K562 (cell line): ENCODE measurements at regions not wholly inside any gene's neighbourhood (a gene's known extent, or its start where the extent isn't known, plus 50 kb on each side); places are given as distances from the start of the nearest gene placed in this dataset.

ENCODE experiments used
- ATAC-seq: fragments of 200-7000 bp; cut with Tn5 transposase; 3 replicates; pipeline ENCODE4 v1.9.1; 2020; ENCODE audit warnings: moderate library complexity
- BruUV-seq: library from RNA; stranded (reverse); fragments of 400-500 nt; replicated peaks from 2 replicates; lab custom pipeline; 2021; lab: Mats Ljungman, UMichigan
- CTCF ChIA-PET: fragments of 300-600 bp; formaldehyde crosslinking; extraction: SDS; loops from one replicate; lab custom pipeline; 2021; ENCODE audit warnings: low intra/inter-chr PET ratio; lab: Yijun Ruan, JAX
- POLR2A ChIA-PET: fragments of 300-600, 350-650 bp; sonication (Branson Sonifier 250); formaldehyde crosslinking; extraction: SDS; loops from one replicate; lab custom pipeline; 2021; ENCODE audit warnings: antibody characterized with exemption, inconsistent platforms; lab: Yijun Ruan, JAX
- DNase-seq, 4 experiments: peaks; one replicate each; pipeline versions ENCODE4 v3.0.0 to v3.0.0-alpha.2; 2011 to 2018; ENCODE audit warnings: low spot score in 3 of 4, mixed read lengths in 3 of 4; ENCODE audit errors: extremely low read depth in 1 of 4
- FAIRE-seq: peaks from 2 replicates; lab custom pipeline; 2011; peaks lifted over from hg19 to GRCh38; lab: Jason Lieb, UNC
- H2AFZ ChIP-seq: 2 replicates; pipeline ENCODE4 v1.6.0; 2011; ENCODE audit warnings: low read depth, low read length, control low read depth, inconsistent platforms
- H3K27ac ChIP-seq: fragments of 200-600 bp; 3 replicates; pipeline ENCODE4 v1.8.0; 2011; ENCODE audit warnings: low read depth, mild to moderate bottlenecking, control low read depth, inconsistent platforms, low read length, moderate library complexity, mixed read lengths; ENCODE audit errors: extremely low read depth
- H3K27me3 ChIP-seq, 2 experiments: fragments of 300-600 bp in 1 of 2; 2 replicates in 1 of 2; 3 replicates in 1 of 2; pipeline versions ENCODE4 v1.6.0 to v1.8.0; 2011; ENCODE audit warnings: inconsistent platforms in 2 of 2, low read length in 2 of 2, mild to moderate bottlenecking in 1 of 2, mixed read lengths in 1 of 2, moderate library complexity in 1 of 2; ENCODE audit not compliant: control insufficient read depth in 2 of 2, insufficient read depth in 2 of 2
- H3K36me3 ChIP-seq: fragments of 300-600 bp; 3 replicates; pipeline ENCODE4 v1.8.0; 2011; ENCODE audit warnings: mild to moderate bottlenecking, low read length, inconsistent platforms; ENCODE audit not compliant: control insufficient read depth, insufficient read depth
- H3K4me1 ChIP-seq, 2 experiments: fragments of 200-600 bp in 1 of 2; replicated peaks in 1 of 2; 2 replicates in 1 of 2; 3 replicates in 1 of 2; pipeline versions ENCODE4 v1.5.1 to v1.8.0; 2011; ENCODE audit warnings: inconsistent platforms in 2 of 2, low read length in 2 of 2, mild to moderate bottlenecking in 1 of 2, mixed read lengths in 1 of 2, moderate library complexity in 1 of 2; ENCODE audit not compliant: control insufficient read depth in 2 of 2, insufficient read depth in 2 of 2
- H3K4me2 ChIP-seq: 2 replicates; pipeline ENCODE4 v1.6.1; 2011; ENCODE audit warnings: low read length, control low read depth, inconsistent platforms, mixed read lengths; ENCODE audit not compliant: insufficient read depth
- H3K4me3 ChIP-seq: fragments of 200-600 bp; sonication (generic), shearing (Covaris generic); 2 replicates; pipeline ENCODE4 v1.5.1; 2016; ENCODE audit warnings: control low read depth, inconsistent platforms
- H3K79me2 ChIP-seq: fragments of 200-600 bp; 3 replicates; pipeline ENCODE4 v1.8.0; 2011; ENCODE audit warnings: low read length, inconsistent platforms; ENCODE audit not compliant: control insufficient read depth, insufficient read depth
- H3K9ac ChIP-seq, 2 experiments: 2 replicates each; pipeline versions ENCODE4 v1.6.0 to v1.6.1; 2011; ENCODE audit warnings: low read depth in 2 of 2, low read length in 2 of 2, control low read depth in 1 of 2, inconsistent platforms in 1 of 2, mild to moderate bottlenecking in 1 of 2, mixed read lengths in 1 of 2; ENCODE audit not compliant: insufficient read depth in 1 of 2
- H3K9me1 ChIP-seq: one replicate; pipeline ENCODE4 v1.6.0; 2011; ENCODE audit warnings: inconsistent platforms, mild to moderate bottlenecking, low read length, moderate library complexity; ENCODE audit not compliant: control insufficient read depth, insufficient read depth
- H3K9me3 ChIP-seq: replicated peaks from 2 replicates; pipeline ENCODE4 v1.5.1; 2011; ENCODE audit warnings: low read depth, low read length, inconsistent platforms; ENCODE audit not compliant: control insufficient read depth, insufficient read depth
- H4K20me1 ChIP-seq: replicated peaks from 2 replicates; pipeline ENCODE4 v1.6.1; 2011; ENCODE audit warnings: low read length, inconsistent platforms, mixed read lengths; ENCODE audit not compliant: control insufficient read depth, insufficient read depth
- CHD2 ChIP-seq: IDR thresholded peaks from 2 replicates; pipeline ENCODE4 v1.6.1; 2011; ENCODE audit warnings: low read depth, low read length
- DMBX1 ChIP-seq: fragments of 250-450 bp; sonication (Bioruptor Pico); IDR thresholded peaks from 2 replicates; pipeline ENCODE4 v1.8.0; 2022; ENCODE audit warnings: inconsistent platforms, mild to moderate bottlenecking, moderate library complexity, borderline replicate concordance
- EHMT2 ChIP-seq: fragments of 450-650 bp; IDR thresholded peaks from 2 replicates; pipeline ENCODE4 v1.6.1; 2018; ENCODE audit warnings: antibody characterized with exemption
- MTF1 ChIP-seq: fragments of 250-450 bp; sonication (Bioruptor Pico); IDR thresholded peaks from 2 replicates; pipeline ENCODE4 v1.9.0; 2021; ENCODE audit warnings: moderate library complexity, mild to moderate bottlenecking, inconsistent platforms, borderline replicate concordance
- POU5F1 ChIP-seq: fragments of 150-350 bp; IDR thresholded peaks from 2 replicates; pipeline ENCODE4 v1.6.1; 2014; ENCODE audit warnings: borderline replicate concordance, low read length, low read depth, mild to moderate bottlenecking; ENCODE audit not compliant: partially characterized antibody
- ZFX ChIP-seq: sonication (generic); formaldehyde crosslinking; IDR thresholded peaks from 2 replicates; pipeline ENCODE4 v1.8.0; 2022; ENCODE audit warnings: mild to moderate bottlenecking, missing genetic modification reagents, moderate library complexity
- ZNF384 ChIP-seq: IDR thresholded peaks from 2 replicates; pipeline ENCODE4 v1.6.1; 2012; ENCODE audit warnings: low read depth, low read length, improper control_type of control experiment
- ZNF398 ChIP-seq: fragments of 250-450 bp; sonication (Bioruptor Pico); IDR thresholded peaks from 2 replicates; pipeline ENCODE4 v1.8.0; 2021; ENCODE audit warnings: moderate library complexity, mild to moderate bottlenecking, inconsistent platforms
- ZNF444 ChIP-seq: fragments of 250-450 bp; sonication (Bioruptor Pico); IDR thresholded peaks from 2 replicates; pipeline ENCODE4 v1.4.0; 2020; ENCODE audit warnings: mild to moderate bottlenecking, moderate library complexity
- ZNF717 ChIP-seq: fragments of 250-450 bp; sonication (Bioruptor Pico); IDR thresholded peaks from 2 replicates; pipeline ENCODE4 v1.5.0; 2021
- ZNF780A ChIP-seq: fragments of 250-450 bp; sonication (Bioruptor Pico); IDR thresholded peaks from 2 replicates; pipeline ENCODE4 v1.5.0; 2021; ENCODE audit warnings: mild to moderate bottlenecking
- WGBS: fragments of 100-300 bp; shearing (Covaris generic); methylation state at CpG from one replicate; pipeline ENCODE4 v1.1.6; 2016; ENCODE audit warnings: low coverage, mixed read lengths; ENCODE audit not compliant: insufficient coverage; ENCODE audit errors: missing lambda C conversion rate; 5-methylcytosine and 5-hydroxymethylcytosine counted together
- in situ Hi-C: fragments of 300-500 bp; cut with MboI; formaldehyde crosslinking; loops from 4 replicates; pipeline ENCODE4 v1.15.0; 2018; ENCODE audit warnings: inconsistent platforms, mixed read lengths
- intact Hi-C: fragments of 100-400 bp; cut with micrococcal nuclease; formaldehyde crosslinking; loops from 2 replicates; pipeline ENCODE4 v1.14.2; 2022
- TF ChIP-seq, protein P1 (sequence below): fragments of 450-650 bp; formaldehyde crosslinking; IDR thresholded peaks from 2 replicates; pipeline ENCODE4 v1.4.0; 2020; ENCODE audit warnings: mild to moderate bottlenecking, moderate library complexity

DNA sequence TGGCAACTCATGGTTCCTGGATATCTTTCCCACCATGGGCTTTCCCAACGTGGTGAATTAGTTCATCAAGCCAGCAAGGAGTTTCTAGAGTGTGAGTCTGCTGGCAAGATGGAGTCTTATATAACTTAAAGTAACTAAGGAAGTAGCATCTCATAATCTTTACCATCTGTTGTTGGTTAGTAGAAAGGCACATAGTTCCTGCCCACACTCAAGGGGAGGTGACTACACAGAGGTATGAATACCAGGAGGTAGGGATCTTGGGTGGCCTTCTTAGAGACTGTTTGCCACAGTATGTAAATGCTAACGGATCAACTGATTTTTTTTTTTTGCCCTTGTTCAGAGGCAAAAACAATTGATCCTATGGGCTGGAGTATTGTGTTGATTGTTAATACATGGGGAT lies 446.9 kb downstream of the ATP23 start (continued):
- TF ChIP-seq ZFX (no peak), POU5F1 (no peak), ZNF444 (CRISPR knock-in tag) (no peak)

DNA sequence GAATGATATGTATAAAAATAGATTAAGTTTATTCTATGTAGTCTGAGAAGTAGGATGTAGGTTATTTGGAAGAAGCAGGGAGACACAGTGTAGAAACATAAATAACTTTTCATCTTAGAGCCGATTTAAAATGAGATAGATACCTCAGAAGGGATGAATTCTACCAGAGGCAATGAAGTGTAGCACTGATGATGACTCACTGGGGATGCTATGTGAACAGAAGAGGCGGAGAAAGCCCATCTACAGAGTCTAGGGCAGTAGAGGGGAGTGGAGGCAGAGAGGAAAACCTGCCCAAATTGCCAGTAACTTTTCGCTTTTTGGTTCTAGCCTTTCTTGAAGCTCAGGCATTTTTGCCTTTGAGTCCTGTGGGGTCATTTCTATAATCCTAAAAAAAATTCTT lies 451.8 kb downstream of the ATP23 start:
- Histone ChIP-seq H3K36me3 (no peaks in the 10 kb centered on the region), H3K4me2 (no peak overlapping the region), H3K9me3 (no peaks in the 10 kb centered on the region), H3K4me3 (no peak overlapping the region), H3K9me1 (no peaks in the 10 kb centered on the region), H2AFZ (no peak overlapping the region), H3K27ac (no peak overlapping the region), H3K4me1 (no peaks in the 10 kb centered on the region), H3K79me2 (no peaks in the 10 kb centered on the region), H3K9ac (no peak overlapping the region), H4K20me1 (no peaks in the 10 kb centered on the region), H3K27me3 (no peaks in the 10 kb centered on the region)
- intact Hi-C loops (no loop called here), in situ Hi-C loops (no loop called here)
- TF ChIP-seq ZNF717 (CRISPR knock-in tag) (no peak), DMBX1 (no peak), MTF1 (no peak), CHD2 (no peak), EHMT2 (no peak), ZNF398 (CRISPR knock-in tag) (no peak), ZNF384 (no peak), ZNF780A (CRISPR knock-in tag) (no peak)
- TF ChIP-seq, protein P1, sequence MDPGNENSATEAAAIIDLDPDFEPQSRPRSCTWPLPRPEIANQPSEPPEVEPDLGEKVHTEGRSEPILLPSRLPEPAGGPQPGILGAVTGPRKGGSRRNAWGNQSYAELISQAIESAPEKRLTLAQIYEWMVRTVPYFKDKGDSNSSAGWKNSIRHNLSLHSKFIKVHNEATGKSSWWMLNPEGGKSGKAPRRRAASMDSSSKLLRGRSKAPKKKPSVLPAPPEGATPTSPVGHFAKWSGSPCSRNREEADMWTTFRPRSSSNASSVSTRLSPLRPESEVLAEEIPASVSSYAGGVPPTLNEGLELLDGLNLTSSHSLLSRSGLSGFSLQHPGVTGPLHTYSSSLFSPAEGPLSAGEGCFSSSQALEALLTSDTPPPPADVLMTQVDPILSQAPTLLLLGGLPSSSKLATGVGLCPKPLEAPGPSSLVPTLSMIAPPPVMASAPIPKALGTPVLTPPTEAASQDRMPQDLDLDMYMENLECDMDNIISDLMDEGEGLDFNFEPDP (CRISPR knock-in tag): no peak
- BruUV-seq: no TSS peak
- ChIA-PET CTCF (no interaction called here), POLR2A (no interaction called here)
- FAIRE-seq (no peak), ATAC-seq (no peak), DNase-seq (no peak)
- 0% methylated on average over 3 of the region's 3 CpGs for WGBS
